ENCODE measurements at regions not wholly inside any gene's neighbourhood (a gene's known extent, or its start where the extent isn't known, plus 50 kb on each side); places are given as distances from the start of the nearest gene placed in this dataset.

DNA sequence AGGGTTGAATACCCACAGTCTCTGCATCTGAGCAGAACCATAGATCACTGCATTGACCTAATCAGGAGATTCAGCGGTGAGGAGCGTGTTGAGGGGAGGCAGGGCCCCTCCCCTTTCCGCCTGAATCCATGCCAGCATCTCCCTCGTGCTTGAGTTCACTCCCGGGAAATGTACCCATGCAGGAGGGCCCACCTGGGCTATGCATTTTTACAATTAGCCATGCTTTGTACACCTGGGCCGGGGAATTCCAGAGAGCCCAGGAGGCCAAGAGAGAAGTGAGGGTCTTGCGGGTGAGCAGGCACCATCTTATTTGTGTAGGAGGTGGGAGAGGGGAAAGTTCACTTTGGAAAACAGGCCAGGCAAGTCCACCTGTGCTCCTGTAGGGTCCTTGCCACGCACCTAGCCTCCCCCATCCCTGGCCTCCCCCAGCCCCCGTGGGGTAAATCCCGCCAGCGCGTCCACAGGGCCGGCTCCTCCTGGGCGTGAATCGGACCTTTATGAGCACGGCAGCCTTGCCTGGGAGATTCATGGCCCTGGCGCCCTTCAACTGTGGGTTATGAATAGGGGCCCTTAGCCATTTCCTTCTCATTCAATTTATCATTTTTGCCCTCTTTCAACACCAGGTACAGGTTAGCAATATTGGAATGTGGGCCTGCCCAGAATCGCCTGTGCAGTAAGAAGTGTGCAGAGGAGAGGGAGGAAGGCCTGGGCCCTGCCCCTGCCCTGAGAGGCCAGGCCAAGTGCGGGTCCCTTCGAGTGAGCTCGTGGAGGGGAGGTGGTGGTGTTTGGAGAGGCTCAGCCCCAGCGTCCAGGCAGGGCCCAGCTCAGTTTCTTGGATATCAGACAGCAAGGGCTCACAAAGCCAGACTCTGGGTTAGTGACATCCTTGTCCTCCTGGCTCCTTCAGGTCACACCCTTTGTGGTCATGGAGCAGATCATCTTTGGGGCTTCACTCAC, 84.4 kb upstream of the ACTRT2 start:
- no peak for TF ChIP-seq POLR2A (IDR thresholded peaks at IDR 0.05)
- TF ChIP-seq, protein P1, sequence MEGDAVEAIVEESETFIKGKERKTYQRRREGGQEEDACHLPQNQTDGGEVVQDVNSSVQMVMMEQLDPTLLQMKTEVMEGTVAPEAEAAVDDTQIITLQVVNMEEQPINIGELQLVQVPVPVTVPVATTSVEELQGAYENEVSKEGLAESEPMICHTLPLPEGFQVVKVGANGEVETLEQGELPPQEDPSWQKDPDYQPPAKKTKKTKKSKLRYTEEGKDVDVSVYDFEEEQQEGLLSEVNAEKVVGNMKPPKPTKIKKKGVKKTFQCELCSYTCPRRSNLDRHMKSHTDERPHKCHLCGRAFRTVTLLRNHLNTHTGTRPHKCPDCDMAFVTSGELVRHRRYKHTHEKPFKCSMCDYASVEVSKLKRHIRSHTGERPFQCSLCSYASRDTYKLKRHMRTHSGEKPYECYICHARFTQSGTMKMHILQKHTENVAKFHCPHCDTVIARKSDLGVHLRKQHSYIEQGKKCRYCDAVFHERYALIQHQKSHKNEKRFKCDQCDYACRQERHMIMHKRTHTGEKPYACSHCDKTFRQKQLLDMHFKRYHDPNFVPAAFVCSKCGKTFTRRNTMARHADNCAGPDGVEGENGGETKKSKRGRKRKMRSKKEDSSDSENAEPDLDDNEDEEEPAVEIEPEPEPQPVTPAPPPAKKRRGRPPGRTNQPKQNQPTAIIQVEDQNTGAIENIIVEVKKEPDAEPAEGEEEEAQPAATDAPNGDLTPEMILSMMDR (IDR thresholded peaks at IDR 0.05): no peak

Data from body of pancreas (tissue), 4 donors.